ENCODE measurements at regions not wholly inside any gene's neighbourhood (a gene's known extent, or its start where the extent isn't known, plus 50 kb on each side); places are given as distances from the start of the nearest gene placed in this dataset.

DNA sequence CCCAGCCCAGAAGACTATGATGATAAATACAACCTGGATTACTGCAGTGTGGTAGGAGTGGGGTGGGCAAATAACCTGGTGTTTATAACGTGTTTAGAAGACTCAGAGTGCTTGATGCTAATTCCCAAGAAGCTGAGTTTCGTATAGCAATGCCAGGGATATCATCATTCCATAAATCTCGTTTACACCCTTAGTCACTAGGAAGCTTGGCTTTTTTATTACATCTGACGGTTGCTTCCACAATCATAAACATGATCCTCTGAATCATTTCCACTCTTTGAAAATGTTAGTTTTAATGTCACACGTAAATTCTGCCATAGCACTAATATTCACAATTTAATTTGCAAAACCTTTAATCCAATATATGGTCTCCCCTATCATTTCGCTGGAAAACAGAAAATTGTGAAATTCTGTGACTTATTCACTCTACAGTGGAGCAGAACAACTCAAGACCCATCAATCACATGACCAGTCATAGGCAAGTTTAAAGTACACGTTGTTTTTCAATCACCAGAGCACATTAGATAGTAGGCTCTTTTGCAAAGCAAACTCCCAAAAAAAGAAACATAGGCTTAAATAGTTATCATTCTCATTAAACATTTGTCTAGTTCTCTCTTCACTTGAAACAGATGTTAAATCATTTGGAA is 321.0 kb downstream of the LTN1 start:
- WGBS, 3 donors: 62 to 72% (median 69%) methylated on average over 7 of the region's 7 CpGs
- no peak overlapping the region for H3K27ac ChIP-seq
- H3K9me3 ChIP-seq: no peaks in the 10 kb centered on the region
- H3K4me1 ChIP-seq (ENCODE audit: insufficient read depth): no peaks in the 10 kb centered on the region
- no peak for DNase-seq
- TF ChIP-seq EP300 (IDR thresholded peaks at IDR 0.05) (no peak), POLR2A (IDR thresholded peaks at IDR 0.05) (no peak)
- TF ChIP-seq, protein P1, sequence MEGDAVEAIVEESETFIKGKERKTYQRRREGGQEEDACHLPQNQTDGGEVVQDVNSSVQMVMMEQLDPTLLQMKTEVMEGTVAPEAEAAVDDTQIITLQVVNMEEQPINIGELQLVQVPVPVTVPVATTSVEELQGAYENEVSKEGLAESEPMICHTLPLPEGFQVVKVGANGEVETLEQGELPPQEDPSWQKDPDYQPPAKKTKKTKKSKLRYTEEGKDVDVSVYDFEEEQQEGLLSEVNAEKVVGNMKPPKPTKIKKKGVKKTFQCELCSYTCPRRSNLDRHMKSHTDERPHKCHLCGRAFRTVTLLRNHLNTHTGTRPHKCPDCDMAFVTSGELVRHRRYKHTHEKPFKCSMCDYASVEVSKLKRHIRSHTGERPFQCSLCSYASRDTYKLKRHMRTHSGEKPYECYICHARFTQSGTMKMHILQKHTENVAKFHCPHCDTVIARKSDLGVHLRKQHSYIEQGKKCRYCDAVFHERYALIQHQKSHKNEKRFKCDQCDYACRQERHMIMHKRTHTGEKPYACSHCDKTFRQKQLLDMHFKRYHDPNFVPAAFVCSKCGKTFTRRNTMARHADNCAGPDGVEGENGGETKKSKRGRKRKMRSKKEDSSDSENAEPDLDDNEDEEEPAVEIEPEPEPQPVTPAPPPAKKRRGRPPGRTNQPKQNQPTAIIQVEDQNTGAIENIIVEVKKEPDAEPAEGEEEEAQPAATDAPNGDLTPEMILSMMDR (IDR thresholded peaks at IDR 0.05): no peak
- intact Hi-C loops (cut with DNase I): no loop called here
- no peaks in the 10 kb centered on the region for H3K36me3 ChIP-seq
- no peak overlapping the region for H3K4me3 ChIP-seq
- H3K27me3 ChIP-seq: no peaks in the 10 kb centered on the region

DNA sequence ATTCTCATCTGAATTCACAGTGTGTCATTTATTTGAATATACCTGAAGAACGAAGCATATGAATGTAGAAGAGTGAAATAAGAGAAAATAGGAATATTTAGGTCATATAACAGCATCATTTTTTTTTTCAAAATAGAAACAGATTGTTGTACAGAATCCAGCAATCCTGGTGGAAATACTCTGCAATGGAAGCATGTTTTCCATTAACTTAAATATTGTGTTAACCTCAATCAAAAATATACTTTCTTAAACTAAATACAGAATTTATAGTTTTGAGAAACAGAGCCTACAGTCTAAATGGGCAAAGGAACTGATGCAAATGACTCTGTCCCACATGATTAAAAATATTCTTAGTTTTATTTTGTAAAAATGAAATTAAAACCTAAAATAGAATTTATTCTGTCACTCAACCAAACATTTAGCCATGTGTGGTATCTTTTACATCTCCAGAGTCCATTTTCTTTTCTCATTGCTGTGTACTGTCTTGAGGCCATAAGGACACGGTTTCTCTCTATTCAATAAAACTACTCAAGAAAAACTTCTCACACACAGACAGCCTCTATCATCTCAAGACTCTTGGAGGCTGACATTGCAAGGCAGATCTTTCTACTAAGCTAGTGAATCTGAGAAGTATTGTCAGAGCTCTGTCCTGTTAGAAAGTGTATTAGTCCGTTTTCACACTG is 322.6 kb downstream of the LTN1 start:
- no peaks in the 10 kb centered on the region for H3K27me3 ChIP-seq
- TF ChIP-seq, protein P1 (IDR thresholded peaks at IDR 0.05): no peak
- TF ChIP-seq EP300 (IDR thresholded peaks at IDR 0.05): no peak
- no peak for TF ChIP-seq POLR2A (IDR thresholded peaks at IDR 0.05)
- intact Hi-C loops (cut with DNase I): no loop called here
- H3K9me3 ChIP-seq: no peaks in the 10 kb centered on the region
- no peak for DNase-seq
- H3K4me1 ChIP-seq (ENCODE audit: insufficient read depth): no peaks in the 10 kb centered on the region
- H3K4me3 ChIP-seq: no peak overlapping the region
- 90 to 94% (median 93%) methylated on average over 3 of the region's 3 CpGs for WGBS, 3 donors
- H3K36me3 ChIP-seq: no peaks in the 10 kb centered on the region
- H3K27ac ChIP-seq: no peak overlapping the region

DNA sequence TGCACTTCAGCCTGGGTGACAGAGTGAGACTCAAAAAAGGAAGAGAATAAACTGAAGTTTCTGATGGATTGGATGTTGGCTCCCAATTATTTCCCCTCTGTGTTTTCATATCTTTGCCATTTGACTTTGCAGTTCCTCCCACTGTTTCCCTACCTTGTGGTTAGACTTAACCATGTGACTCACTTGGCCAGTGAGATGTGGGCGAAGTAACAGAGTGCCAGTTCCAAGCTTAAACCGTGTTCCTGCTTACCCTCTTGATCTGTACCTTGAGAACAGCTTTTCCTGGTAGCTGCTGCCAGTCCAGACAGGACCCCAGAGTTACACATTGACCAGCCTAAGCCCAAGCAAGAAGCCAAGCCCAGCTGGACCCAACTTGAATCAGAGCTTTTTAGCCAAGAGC is 323.4 kb downstream of the LTN1 start:
- Histone ChIP-seq H3K4me1 (ENCODE audit: insufficient read depth) (no peaks in the 10 kb centered on the region), H3K9me3 (no peaks in the 10 kb centered on the region), H3K4me3 (no peak overlapping the region), H3K27ac (no peak overlapping the region), H3K27me3 (no peaks in the 10 kb centered on the region), H3K36me3 (no peaks in the 10 kb centered on the region)
- intact Hi-C loops (cut with DNase I): no loop called here
- no peak for DNase-seq
- 80 to 90% (median 87%) methylated on average over 2 of the region's 2 CpGs for WGBS, 3 donors
- TF ChIP-seq, protein P1 (IDR thresholded peaks at IDR 0.05): no peak
- TF ChIP-seq POLR2A (IDR thresholded peaks at IDR 0.05): no peak
- no peak for TF ChIP-seq EP300 (IDR thresholded peaks at IDR 0.05)

DNA sequence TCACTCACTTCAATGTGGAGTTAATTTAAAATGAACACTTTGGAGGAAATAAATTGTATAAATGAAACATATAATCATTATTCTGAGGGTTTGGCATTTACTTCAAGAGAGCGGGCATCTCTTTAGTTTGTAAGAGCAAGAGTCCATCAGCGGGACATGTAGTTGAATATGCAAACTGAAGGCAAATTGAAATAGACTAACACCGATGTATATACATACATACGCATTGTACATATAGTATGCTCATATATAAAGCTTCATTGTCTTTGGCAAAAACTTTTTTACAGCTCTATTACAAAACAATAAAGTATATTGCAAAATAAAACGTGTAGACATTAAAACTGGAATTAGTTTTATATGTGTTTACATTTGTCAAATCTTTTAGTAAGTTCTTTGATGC is 328.9 kb downstream of the LTN1 start:
- Histone ChIP-seq H3K27ac (no peak overlapping the region), H3K36me3 (no peaks in the 10 kb centered on the region), H3K4me1 (ENCODE audit: insufficient read depth) (no peaks in the 10 kb centered on the region), H3K4me3 (no peak overlapping the region), H3K9me3 (no peaks in the 10 kb centered on the region), H3K27me3 (no peaks in the 10 kb centered on the region)
- whole genome bisulfite sequencing, 3 donors: 93 to 95% (median 94%) methylated on average over 5 of the region's 5 CpGs
- DNase-seq: no peak
- TF ChIP-seq EP300 (IDR thresholded peaks at IDR 0.05) (no peak), POLR2A (IDR thresholded peaks at IDR 0.05) (no peak)
- TF ChIP-seq, protein P1 (IDR thresholded peaks at IDR 0.05): no peak
- intact Hi-C loops (cut with DNase I): no loop called here
